Suprapubic skin (tissue), 4 donors: ENCODE measurements at regions not wholly inside any gene's neighbourhood (a gene's known extent, or its start where the extent isn't known, plus 50 kb on each side); places are given as distances from the start of the nearest gene placed in this dataset.

Source experiments
- DNase-seq, 2 donors: peaks; one replicate each; pipeline ENCODE4 v3.0.0-alpha.2; 2019; ENCODE audit warnings: low spot score in 2 of 2
- H3K27ac ChIP-seq: fragments of 200-600 bp; sonication (generic); one replicate; pipeline ENCODE4 v1.5.1; 2019
- H3K27me3 ChIP-seq: fragments of 200-600 bp; sonication (generic); one replicate; pipeline ENCODE4 v1.5.1; 2019
- H3K36me3 ChIP-seq: fragments of 200-600 bp; sonication (generic); one replicate; pipeline ENCODE4 v1.5.1; 2019
- H3K4me1 ChIP-seq: fragments of 200-600 bp; sonication (generic); one replicate; pipeline ENCODE4 v1.5.1; 2019
- H3K4me3 ChIP-seq: fragments of 200-600 bp; sonication (generic); one replicate; pipeline ENCODE4 v1.5.1; 2019; ENCODE audit warnings: mild to moderate bottlenecking
- H3K9me3 ChIP-seq: fragments of 200-600 bp; sonication (generic); one replicate; pipeline ENCODE4 v1.5.1; 2019
- EP300 ChIP-seq: sonication (generic); formaldehyde crosslinking; IDR thresholded peaks from one replicate; pipeline ENCODE4 v1.6.1; 2017; ENCODE audit warnings: antibody characterized with exemption
- POLR2A ChIP-seq, 2 donors: fragments of 450-650 bp; IDR thresholded peaks; one replicate each; pipeline ENCODE4 v1.6.1; 2017; ENCODE audit warnings: antibody characterized with exemption in 2 of 2, mild to moderate bottlenecking in 2 of 2, moderate library complexity in 2 of 2
- POLR2AphosphoS5 ChIP-seq, 3 donors: sonication (generic); formaldehyde crosslinking; IDR thresholded peaks; one replicate each; pipeline ENCODE4 v1.6.1; 2017; ENCODE audit warnings: antibody characterized with exemption in 3 of 3
- WGBS: methylation state at CpG from one replicate; pipeline ENCODE4 v1.1.5; 2018; 5-methylcytosine and 5-hydroxymethylcytosine counted together
- TF ChIP-seq, protein P1 (sequence below), 2 donors: fragments of 200-600 bp in 1 of 2; fragments of 450-650 bp in 1 of 2; sonication (generic) in 1 of 2; IDR thresholded peaks; one replicate each; pipeline ENCODE4 v1.5.1; 2016 to 2019; ENCODE audit warnings: antibody characterized with exemption in 2 of 2, mild to moderate bottlenecking in 1 of 2, moderate library complexity in 1 of 2

DNA sequence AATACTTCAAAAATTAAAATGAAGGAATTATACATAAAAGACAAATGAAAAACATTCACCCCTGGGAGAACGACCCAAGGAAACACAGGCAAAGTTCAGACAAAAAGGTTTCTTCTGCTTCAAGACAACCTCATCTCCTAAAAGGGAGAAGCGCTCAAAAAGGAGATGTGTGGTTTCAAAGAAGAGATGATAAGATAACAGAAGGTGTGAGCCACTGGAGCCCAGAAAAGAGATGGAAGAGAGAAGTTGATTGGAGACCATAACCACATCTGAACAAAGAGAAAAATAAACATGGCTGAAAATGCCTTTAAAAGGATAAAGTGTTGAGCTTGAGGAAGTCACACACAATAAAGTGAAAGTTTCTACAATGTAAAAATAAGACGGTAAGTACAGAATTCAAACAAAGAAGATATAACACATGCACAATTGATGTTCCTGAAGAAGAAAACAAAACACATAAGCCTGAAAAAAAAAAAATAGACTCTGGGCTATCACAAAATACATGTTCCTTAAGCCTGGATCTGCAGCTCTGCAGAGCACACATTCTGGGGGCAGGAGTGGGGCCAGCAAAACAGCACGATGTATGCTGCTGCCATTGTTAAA is 51.6 kb upstream of the C14orf180 start:
- 92% methylated on average over 4 of the region's 4 CpGs for WGBS
- Histone ChIP-seq H3K4me3 (no peak overlapping the region), H3K36me3 (no peaks in the 10 kb centered on the region), H3K9me3 (no peaks in the 10 kb centered on the region), H3K27me3 (peaks cover 3% of the 10 kb centered on the region), H3K4me1 (no peaks in the 10 kb centered on the region), H3K27ac (no peak overlapping the region)
- peak in 1 of 2 donors; percentile 8 for DNase-seq
- no peak for TF ChIP-seq POLR2AphosphoS5 (IDR thresholded peaks at IDR 0.05)
- TF ChIP-seq POLR2A (IDR thresholded peaks at IDR 0.05), result no peak
- TF ChIP-seq, protein P1, sequence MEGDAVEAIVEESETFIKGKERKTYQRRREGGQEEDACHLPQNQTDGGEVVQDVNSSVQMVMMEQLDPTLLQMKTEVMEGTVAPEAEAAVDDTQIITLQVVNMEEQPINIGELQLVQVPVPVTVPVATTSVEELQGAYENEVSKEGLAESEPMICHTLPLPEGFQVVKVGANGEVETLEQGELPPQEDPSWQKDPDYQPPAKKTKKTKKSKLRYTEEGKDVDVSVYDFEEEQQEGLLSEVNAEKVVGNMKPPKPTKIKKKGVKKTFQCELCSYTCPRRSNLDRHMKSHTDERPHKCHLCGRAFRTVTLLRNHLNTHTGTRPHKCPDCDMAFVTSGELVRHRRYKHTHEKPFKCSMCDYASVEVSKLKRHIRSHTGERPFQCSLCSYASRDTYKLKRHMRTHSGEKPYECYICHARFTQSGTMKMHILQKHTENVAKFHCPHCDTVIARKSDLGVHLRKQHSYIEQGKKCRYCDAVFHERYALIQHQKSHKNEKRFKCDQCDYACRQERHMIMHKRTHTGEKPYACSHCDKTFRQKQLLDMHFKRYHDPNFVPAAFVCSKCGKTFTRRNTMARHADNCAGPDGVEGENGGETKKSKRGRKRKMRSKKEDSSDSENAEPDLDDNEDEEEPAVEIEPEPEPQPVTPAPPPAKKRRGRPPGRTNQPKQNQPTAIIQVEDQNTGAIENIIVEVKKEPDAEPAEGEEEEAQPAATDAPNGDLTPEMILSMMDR (IDR thresholded peaks at IDR 0.05), result no peak
- TF ChIP-seq EP300, result no peak

DNA sequence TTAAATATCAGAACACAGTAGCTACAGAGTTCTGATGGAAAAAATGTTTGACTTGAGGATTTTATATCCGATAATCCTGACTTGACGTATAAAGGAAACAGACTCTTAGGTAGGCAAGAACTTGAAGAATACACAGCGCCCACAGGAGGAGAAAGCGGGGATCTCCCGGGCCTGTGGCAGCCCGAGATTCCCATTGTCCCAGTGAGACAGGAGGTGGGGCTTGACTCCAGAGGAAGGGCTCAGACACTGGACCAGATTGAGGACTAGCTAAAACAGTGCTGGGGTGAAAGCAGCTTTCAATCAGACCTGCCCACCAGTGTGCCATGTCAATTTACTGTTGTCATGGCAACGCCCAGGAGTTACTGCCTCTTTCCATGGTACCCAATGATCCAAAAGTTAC is 51.1 kb upstream of the C14orf180 start:
- H3K4me3 ChIP-seq, result no peak overlapping the region
- H3K9me3 ChIP-seq, result no peaks in the 10 kb centered on the region
- TF ChIP-seq POLR2A (IDR thresholded peaks at IDR 0.05) (no peak), POLR2AphosphoS5 (IDR thresholded peaks at IDR 0.05) (no peak), EP300 (no peak)
- TF ChIP-seq, protein P1 (IDR thresholded peaks at IDR 0.05), result no peak
- 85% methylated on average over 7 of the region's 7 CpGs for WGBS
- H3K4me1 ChIP-seq, result no peaks in the 10 kb centered on the region
- DNase-seq, result peak in 1 of 2 donors; percentile 12
- no peak overlapping the region for H3K27ac ChIP-seq
- H3K36me3 ChIP-seq, result no peaks in the 10 kb centered on the region
- peaks cover 3% of the 10 kb centered on the region for H3K27me3 ChIP-seq
